Activated CD4-positive, alpha-beta T cell treated with anti-CD3 and anti-CD28 coated beads, Interleukin-2, amount 50 U/mL, for 1 hour (primary cell): ENCODE measurements at regions not wholly inside any gene's neighbourhood (a gene's known extent, or its start where the extent isn't known, plus 50 kb on each side); places are given as distances from the start of the nearest gene placed in this dataset.
"Not testable (repeated sequence)": the region's sequence is repeated elsewhere in the genome, so short reads cannot be mapped to it uniquely, and the experiment has no call there.

Experiments
- DNase-seq: peaks from one replicate; pipeline ENCODE4 v3.0.0-alpha.2; 2020

DNA sequence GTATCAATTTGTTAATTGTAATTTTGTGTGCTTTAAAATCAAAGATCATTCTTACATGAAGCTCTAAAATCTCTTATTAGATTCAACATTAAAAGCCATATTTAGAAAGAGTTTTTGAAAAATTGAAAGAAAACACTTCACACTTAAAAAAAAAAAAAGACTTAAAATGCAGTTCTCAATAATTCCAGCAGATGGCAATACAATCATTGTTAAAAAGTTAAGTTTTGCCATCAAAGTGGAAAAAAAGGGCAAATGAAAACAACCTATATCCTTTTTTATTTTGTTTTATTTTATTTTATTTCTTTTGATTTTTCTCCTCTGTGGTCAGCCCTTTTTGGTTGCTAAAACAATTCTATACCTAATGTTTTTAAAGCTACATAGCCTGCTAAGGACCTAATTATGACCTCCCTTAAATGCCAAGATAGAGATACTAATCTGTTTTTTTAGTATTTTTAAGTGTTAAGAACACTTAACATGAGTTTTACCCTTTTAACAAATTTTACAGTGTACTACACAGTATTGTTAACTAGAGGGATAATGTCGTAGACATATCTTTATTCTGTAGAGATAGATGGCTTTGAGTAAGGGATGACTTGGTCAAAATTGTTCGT is 154.2 kb upstream of the DAB2 start:
- DNase-seq = no peak

DNA sequence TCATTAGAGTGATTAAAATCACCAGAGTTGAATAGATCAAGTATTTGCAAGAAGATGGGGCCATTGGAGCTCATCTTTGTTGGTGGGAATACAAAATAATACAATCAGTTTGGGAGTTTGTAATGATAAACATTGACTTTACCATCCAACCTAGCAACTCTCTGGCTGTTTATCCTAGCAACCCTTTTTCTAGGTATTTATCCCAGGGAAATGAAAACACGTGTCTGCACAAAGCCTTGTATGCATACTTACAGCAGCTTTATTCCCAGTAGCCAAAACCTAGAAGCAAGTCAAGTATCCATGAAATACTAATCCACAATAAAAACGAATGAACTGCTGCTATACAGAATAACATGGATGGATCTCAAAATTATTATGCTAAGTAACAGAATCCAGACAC is 152.7 kb upstream of the DAB2 start:
- no peak for DNase-seq

DNA sequence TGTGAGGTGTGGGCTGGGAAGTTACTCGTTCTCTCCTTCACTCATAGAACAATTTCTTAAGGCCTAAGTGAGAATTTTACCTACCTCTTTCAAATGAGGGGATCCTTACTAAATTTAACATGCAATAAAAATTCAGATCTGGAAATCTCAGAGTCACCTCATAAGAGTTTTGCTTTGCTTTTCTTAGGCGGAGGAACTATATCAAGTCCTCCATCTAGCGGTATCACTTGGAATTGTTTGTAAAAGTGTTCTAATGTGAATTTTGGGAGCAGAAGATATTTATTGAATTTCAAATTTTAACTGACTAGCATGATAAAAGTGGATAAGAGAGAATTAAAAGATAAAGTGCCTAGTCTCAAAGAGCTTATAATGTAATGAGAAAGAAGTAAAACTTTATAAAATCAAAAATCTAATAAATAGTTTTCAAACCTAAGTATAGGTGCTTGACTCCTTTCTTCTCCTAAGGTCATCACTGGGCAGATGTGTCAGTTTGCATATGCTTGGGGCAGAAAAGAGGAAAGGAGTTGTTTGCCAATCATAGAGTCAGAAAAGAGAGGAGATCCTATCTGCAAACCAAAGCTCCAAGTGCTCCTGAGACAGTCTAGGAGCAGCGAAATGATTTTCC is 145.7 kb upstream of the DAB2 start:
- no peak for DNase-seq

DNA sequence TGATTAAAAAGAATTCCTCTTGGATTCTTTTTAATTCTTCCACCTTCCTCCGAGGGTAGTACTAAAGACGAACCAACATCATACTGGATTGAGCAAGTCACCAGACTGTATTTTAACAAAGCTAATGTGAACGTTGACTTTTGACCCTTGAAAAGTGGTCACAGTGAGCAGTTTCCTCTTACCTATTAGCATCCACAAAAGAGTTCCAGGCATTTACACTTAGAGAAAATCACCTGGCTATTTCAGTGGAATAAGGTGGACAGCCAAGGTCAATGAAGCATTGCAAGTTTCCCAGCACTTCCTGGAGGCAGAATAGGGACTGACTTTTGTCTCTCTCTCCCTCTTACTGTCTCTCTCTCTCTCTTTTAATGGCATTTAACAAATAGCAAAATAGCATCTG is 145.1 kb upstream of the DAB2 start:
- DNase-seq = no peak

DNA sequence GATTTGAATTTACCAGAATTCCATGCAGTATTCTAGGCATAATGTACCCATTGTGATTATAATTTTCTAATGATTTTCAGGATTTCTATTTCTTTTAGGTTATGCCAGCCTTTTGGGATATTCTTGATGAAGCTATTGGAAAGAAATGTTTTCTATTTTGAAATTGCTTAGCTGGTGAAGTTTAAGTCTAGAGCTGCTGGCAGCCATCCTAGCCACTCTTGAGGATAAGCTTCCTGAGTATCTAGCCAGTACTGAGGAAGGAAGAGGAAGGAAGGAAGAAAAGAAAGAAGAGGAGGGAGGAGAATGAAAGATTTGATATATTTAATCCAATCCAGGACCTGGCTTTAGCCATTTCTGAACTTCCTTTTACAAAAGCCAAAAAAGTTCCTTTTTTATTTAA is 142.1 kb upstream of the DAB2 start:
- DNase-seq = no peak

DNA sequence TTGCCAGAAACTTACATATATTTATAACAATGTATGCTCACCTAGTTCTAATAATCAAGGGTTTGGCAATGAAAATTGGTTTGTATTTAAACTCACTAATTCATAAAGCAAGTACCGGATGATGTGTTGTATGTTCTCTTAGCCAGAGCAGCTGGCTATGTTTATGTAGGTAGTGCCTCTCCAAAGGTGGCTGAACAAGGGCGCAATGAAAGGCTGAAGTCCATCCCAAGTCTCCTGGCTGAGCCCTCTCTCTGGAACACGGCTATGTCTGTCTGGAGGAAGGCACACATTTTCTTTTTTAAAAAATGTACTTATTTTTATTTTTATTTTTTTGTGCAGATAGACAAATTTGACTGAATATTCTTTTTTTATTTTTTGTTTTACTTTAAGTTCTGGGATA is 141.2 kb upstream of the DAB2 start:
- no peak for DNase-seq

DNA sequence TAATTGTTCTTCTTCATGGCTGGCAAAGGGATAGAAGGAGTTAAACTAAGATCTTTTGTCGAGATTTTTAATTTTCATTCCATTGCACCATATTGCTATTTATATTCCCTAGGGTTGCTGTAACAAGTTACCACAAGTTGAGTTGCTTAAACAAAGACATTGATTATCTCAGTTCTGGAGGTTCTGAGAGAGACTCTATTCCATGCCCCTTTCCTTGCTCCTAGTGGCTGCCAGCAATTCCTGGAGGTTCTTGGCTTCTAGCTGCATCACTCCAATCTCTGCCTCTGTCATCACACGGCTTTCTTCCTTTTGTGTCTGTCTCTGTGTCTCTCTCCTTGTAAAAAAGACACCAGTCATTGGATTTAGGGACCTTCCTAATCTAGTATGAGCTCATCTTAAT is 136.6 kb upstream of the DAB2 start:
- DNase-seq = no peak

DNA sequence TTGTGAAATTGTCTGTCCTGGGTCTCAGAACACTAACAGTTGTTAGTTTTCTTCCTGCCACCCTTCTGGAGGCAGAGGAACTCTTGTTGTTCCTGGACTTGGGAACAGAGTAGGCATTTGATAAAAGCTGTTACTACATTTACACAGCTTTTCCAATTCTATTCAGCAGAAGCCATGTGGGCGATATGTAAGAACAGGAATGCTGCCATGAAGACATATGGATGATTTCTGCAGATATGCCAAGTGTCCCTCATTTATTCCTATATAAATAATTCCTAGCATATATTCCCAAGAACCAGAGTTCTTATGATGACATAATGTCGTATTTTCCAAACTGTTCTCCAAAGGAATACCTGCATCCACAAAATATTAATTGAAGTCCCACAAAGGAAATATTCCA is 135.9 kb upstream of the DAB2 start:
- no peak for DNase-seq

DNA sequence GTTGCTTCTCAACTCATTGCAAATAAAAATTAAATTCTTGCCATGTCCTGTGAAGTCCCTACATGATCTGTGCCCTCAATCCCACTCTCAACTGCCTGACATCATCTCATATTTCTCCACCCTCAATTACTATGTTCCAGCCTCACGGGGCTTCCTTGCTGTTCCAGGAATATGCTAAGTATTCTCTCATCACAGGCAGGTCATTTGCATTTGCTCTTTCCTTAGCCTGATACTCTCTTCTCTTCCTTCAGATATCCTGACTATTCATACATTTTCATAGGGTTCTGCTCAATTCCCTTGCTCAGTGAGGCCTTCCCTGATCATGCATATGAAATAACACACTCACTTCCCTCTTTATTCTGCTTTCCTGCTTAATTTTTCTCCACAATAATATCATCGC is 135.1 kb upstream of the DAB2 start:
- no peak for DNase-seq

DNA sequence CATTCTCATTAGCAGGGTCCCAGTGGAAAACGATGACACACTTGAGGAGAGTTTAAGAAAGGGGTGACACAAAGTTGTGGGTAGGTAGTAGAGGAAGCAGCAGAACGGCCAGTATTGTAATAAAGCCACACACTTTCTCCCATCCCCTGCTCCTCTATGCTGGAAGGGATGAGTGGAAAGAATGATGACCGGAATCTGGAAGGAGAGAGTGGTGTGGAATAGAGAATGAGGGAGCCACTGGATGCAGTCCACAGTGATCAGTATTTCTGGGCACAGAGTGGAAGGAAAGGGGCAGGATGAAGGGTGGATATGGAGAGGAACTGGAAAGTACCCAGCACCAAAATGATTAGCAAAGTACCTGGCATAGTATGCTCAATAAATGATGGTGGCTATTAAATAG is 133.8 kb upstream of the DAB2 start:
- DNase-seq = no peak

DNA sequence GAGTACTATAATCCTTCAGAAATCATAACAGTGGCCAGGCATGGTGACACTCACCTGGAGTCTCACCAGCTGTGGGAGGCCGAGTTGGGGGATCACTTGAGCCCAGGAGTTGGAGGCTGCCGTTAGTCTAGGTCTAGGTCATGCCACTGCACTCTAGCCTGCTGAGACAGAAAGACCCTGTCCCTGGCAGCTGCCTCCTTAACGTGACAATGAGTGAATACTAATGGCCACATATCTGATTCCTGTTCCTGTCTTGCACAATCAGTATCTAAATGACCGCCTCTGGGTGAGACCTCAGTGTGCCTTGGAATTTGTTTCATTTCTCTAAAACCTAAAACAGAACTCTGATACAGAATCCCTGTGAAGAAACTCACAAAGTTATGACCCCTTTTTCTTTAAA is 131.0 kb upstream of the DAB2 start:
- DNase-seq = no peak

DNA sequence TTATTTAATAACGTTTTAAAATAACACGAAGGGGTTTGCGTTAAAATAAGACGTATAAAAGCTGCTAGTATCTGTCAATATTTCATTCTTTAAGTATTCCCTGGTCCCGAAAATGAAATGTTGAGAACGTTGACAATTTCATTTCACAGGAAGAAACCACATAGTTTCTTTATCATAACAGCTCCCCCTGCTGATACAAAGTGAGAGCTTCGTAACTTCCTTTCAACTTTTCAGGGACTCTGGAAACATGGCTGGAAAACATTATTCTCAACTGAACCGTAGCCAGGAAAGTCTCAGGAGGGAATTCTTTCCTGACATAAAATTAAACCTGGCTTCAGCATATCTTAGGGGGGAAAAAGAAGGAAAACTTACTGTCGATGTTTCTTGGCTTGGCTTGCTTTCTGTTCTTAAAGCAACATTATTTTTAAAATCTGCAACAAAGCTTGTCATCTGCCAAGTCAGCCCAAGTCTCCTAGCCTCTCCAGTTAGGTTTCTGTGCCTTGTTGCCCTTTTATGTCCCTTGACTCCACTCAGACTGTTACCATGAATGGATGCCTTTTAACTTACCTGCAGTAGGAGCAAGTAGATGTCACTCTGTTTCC is 122.9 kb upstream of the DAB2 start:
- no peak for DNase-seq

DNA sequence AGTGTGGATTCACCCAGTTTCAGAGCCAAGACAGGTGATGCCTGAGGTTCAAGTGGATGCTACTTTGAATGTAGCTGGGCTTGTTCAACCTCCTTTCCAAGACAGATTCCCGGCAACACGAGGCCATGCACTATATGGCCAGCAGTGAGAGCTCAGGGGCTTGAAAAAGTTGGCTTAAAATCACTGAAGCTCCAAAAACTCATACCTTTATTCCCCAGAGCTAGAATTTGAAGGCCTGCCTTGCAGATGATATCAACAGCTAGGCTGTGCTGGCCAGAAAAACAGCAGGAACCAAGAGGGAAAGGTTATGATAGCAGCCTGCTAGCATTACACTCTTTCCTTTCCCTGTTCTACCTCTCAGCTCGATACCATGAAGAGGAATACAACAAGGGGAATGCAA is 120.2 kb upstream of the DAB2 start:
- no peak for DNase-seq

DNA sequence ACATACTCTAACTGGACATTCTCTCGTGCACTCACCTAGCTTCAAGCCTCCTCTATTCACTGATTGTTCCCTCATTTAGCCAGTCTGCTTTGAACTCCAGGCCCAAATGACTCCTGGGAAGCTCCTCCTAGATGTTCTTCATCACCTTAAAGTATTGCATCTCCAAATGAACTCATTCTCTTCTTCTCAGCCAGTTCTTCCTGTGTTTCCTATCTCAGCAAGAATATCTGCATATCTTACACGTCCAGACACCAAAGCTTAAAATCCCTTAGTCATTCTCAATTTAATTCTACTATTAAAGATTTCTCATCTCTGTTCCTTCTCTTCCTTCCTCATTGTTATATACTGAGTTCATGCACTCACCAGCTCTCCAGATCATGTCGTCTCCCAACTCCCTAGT is 118.6 kb upstream of the DAB2 start:
- no peak for DNase-seq

DNA sequence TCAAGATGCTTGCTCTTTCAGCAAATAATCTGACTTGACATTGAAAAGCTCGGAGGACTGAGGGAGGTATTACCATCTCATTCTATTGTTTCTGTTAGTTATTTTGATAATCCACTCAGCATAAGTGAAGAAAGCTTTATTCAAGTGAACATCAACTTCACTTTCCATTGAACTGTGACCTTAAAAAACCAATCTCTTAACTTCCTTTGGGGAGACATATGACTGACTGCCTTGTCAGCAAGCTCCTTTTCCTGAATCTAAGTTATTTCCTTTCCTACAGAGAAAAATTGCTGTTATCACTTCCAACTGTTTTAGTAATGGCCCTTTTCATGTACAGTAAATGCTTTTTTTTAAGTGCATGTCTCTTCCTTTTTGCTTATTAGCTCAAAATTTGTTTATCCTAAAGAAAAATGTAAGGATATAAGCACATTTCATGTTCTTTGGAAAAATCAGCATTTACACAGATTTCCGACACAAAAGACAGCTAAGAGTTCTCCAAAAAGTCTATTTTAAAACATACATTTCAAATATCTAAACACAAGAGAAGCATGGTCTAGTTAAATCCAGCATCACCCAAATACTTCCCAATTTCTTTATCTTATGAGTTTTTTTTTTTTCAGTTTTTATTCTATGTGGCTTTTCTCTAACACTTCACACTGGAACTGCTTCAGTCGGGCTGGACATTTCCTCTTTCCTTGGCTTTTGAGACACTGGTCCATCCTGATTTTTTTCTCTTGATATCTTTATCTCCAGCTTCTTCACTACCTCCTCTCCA is 117.9 kb upstream of the DAB2 start:
- DNase-seq = no peak

DNA sequence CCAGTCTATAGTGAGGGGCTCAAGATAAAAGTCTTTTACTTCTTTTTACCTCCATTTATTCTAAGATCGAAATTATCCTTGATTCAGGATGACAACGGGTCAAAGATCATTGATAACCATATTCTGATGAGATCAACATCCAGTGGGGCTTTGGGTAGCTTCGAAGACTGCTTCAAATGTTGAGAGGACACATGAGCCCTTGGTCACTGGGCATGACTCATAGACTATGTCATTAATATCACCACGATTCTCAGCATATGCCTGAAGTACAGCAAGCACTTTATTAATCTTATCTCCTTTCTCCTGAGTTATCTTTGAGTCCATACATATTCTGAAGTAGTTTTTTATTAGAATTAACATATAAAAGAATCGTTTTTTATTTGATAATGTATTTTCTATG is 117.1 kb upstream of the DAB2 start:
- no peak for DNase-seq

DNA sequence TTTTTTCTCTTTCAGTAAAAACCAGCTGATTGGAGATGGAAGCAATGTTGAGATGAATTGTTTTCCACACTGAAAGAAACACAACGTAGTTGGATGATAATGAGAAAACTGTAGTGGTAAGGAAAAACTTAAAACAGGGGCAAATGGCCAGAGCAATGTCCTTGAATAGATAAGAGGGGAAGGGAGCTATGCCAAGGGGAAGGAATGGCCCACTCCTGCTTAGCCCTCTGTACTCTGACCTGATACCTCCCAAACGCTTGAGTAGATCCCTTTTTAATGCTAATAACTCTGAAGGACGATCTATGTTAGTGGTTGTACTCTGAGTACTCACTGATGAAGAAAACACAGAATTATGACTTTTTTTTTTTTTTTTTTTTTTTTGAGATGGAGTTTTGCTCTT is 114.7 kb upstream of the DAB2 start:
- DNase-seq = no peak

DNA sequence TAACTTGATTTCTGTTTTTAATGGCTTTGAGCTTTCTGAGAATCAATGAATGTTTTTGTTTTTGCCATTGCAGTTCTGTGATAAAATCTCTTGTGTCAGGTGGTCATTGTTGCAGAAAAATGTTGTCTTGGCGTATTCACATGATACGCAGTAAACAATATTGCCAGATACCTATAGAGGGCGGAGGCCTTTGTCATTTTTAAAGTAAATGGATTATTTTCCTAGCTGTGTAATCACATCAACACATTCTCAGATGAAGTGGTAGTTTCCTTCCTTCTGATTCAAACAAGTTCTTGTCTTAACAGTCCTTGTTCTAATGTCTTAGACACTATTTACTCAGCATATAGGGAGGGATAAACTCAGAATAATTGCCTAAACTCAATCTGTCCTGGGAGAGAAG is 109.9 kb upstream of the DAB2 start:
- DNase-seq = no peak

DNA sequence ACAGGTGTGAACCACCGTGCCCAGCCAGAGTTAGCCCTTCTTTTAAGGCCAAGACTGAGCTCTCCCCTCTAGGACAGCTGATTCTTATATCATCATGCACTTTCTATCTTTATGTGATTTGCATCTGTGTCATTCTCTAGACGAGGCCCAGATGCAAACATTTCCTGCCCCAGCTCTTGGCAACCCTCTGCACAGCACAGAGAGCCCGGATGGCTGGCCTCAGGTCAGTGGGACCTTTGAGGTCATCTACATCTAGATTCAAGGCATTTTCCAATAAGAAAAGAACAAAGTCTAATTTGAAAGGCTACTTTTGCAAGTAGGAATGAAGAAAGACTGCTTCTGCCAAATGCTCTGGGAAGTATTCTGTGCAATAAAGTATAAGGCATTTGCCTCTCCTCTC is 109.0 kb upstream of the DAB2 start:
- DNase-seq = no peak

DNA sequence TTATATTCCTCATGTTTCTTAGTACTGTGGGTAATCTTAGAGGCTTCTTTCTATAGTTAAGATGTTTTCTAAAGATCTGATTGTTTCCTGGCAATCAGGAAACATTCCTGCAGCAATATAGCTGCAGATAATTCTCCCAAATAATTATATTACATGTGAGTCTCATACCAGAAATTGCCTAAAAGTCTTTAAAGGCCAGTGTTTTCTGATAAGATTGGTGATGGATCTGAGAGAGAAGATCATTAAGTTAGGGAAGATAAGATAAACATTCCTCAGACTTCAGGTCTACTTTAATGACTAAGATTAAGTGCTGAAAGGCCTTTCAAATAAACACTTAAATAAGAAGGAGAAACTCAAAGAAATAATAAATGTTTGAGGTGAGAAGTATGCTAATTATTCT is 107.7 kb upstream of the DAB2 start:
- no peak for DNase-seq

DNA sequence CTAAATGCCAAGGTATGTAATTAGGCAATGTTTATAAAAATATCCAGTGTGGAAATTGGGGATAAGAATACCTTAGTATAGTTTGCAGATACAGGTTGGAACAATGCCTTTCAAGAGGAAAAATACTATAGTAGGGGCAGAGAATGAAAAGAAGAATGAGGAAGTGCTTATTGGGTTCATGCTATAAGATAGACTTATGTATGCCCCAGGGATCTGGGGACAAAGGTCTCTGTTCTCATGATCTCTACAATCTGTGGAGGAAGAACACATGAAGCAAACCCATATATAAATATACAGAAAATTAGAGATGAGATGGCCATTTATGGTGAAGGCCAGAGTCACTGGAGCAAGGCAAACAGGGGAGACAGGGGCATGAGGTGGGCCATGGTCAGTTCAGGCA is 106.5 kb upstream of the DAB2 start:
- no peak for DNase-seq

DNA sequence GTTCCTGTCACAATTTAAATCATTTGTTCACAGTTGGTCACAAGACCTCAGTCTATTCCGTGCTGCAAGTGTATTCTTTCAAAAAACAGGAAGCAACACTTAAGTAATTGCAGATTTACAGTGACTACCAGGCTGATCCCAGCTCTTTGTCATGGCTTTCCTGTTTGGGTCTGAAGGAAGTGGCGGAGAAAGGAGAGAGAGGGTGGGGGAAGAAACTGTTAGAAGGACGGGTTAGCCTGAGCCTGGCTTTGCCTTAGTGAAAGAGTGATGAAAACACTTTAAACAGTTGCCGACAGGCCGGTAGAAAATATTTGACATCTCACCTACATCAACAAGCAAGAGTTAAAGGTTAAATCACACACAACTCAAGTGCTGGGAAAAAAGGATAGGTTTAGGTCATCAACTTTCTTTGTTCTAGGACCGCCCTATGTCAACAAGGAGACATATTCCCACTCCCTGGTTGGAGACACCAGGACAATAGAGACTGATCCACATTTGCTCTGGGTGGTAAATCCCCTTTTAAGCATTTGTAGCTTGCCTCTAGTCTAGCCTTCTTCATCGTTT is 102.2 kb upstream of the DAB2 start:
- DNase-seq = no peak

DNA sequence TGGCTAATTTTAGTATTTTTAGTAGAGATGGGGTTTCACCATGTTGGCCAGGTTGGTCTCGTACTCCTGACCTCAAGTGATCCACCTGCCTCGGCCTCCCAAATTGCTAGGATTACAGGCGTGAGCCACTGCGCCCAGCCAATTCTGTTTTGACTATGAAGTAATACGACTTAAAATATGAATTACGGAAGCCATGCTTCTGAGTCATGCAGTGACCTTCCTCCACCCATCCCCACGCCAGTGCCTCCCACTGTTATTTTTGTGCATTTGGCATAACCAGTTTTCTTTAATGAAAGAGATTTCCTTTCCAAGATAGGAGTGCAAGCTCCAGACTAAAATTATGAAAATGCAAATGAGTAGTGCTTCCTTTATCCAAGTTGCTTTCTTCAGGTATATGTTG is 101.0 kb upstream of the DAB2 start:
- DNase-seq = not testable (repeated sequence)

DNA sequence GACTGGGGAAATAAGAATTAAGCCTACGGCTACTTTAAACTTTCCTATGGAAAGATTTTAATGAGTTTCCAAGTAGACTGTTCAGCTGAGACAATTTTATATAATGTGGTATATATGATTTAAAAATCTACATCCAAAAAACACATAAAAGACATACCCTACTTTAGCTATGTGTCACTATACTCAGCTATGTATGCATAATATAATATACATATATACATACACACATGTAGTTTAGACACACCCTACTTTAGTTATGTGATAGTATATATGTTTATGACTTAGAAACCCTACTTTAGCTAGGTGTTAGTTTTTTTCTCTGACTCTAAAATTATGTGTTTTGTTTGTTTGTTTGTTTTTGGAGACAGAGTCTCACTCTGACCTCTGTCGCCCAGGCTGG is 100.5 kb upstream of the DAB2 start:
- no peak for DNase-seq
